H1 (cell line): ENCODE measurements at regions not wholly inside any gene's neighbourhood (a gene's known extent, or its start where the extent isn't known, plus 50 kb on each side); places are given as distances from the start of the nearest gene placed in this dataset.

Experiments
- SP2 ChIP-seq: IDR thresholded peaks from 2 replicates; pipeline ENCODE4 v1.6.1; 2012; ENCODE audit warnings: mild to moderate bottlenecking, low read length, inconsistent platforms
- TF ChIP-seq, protein P1 (sequence below): fragments of 300-600 bp; sonication (generic); IDR thresholded peaks from 2 replicates; pipeline ENCODE4 v1.7.1; 2012; ENCODE audit warnings: low read length, moderate library complexity, mild to moderate bottlenecking, inconsistent platforms; ENCODE audit not compliant: insufficient replicate concordance

DNA sequence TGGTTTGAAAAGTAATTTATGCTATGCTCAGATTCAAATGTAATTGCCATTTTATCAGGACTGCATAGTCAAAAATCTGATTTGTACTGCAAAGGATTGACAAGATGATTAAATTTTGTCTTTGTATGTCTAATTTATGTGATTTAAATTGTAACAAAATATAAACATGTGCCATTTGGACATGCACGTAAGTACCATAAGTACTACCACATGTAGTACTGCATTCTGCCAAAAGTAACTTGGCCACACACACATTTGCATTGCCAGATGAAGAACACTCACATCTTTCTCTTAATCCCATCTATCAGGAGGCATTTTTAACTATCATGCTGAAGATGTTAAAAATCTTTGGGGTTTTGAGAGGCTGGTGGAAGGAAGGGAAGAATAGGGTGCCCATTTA is 133.3 kb downstream of the KLF12 start (continued):
- TF ChIP-seq, protein P1, sequence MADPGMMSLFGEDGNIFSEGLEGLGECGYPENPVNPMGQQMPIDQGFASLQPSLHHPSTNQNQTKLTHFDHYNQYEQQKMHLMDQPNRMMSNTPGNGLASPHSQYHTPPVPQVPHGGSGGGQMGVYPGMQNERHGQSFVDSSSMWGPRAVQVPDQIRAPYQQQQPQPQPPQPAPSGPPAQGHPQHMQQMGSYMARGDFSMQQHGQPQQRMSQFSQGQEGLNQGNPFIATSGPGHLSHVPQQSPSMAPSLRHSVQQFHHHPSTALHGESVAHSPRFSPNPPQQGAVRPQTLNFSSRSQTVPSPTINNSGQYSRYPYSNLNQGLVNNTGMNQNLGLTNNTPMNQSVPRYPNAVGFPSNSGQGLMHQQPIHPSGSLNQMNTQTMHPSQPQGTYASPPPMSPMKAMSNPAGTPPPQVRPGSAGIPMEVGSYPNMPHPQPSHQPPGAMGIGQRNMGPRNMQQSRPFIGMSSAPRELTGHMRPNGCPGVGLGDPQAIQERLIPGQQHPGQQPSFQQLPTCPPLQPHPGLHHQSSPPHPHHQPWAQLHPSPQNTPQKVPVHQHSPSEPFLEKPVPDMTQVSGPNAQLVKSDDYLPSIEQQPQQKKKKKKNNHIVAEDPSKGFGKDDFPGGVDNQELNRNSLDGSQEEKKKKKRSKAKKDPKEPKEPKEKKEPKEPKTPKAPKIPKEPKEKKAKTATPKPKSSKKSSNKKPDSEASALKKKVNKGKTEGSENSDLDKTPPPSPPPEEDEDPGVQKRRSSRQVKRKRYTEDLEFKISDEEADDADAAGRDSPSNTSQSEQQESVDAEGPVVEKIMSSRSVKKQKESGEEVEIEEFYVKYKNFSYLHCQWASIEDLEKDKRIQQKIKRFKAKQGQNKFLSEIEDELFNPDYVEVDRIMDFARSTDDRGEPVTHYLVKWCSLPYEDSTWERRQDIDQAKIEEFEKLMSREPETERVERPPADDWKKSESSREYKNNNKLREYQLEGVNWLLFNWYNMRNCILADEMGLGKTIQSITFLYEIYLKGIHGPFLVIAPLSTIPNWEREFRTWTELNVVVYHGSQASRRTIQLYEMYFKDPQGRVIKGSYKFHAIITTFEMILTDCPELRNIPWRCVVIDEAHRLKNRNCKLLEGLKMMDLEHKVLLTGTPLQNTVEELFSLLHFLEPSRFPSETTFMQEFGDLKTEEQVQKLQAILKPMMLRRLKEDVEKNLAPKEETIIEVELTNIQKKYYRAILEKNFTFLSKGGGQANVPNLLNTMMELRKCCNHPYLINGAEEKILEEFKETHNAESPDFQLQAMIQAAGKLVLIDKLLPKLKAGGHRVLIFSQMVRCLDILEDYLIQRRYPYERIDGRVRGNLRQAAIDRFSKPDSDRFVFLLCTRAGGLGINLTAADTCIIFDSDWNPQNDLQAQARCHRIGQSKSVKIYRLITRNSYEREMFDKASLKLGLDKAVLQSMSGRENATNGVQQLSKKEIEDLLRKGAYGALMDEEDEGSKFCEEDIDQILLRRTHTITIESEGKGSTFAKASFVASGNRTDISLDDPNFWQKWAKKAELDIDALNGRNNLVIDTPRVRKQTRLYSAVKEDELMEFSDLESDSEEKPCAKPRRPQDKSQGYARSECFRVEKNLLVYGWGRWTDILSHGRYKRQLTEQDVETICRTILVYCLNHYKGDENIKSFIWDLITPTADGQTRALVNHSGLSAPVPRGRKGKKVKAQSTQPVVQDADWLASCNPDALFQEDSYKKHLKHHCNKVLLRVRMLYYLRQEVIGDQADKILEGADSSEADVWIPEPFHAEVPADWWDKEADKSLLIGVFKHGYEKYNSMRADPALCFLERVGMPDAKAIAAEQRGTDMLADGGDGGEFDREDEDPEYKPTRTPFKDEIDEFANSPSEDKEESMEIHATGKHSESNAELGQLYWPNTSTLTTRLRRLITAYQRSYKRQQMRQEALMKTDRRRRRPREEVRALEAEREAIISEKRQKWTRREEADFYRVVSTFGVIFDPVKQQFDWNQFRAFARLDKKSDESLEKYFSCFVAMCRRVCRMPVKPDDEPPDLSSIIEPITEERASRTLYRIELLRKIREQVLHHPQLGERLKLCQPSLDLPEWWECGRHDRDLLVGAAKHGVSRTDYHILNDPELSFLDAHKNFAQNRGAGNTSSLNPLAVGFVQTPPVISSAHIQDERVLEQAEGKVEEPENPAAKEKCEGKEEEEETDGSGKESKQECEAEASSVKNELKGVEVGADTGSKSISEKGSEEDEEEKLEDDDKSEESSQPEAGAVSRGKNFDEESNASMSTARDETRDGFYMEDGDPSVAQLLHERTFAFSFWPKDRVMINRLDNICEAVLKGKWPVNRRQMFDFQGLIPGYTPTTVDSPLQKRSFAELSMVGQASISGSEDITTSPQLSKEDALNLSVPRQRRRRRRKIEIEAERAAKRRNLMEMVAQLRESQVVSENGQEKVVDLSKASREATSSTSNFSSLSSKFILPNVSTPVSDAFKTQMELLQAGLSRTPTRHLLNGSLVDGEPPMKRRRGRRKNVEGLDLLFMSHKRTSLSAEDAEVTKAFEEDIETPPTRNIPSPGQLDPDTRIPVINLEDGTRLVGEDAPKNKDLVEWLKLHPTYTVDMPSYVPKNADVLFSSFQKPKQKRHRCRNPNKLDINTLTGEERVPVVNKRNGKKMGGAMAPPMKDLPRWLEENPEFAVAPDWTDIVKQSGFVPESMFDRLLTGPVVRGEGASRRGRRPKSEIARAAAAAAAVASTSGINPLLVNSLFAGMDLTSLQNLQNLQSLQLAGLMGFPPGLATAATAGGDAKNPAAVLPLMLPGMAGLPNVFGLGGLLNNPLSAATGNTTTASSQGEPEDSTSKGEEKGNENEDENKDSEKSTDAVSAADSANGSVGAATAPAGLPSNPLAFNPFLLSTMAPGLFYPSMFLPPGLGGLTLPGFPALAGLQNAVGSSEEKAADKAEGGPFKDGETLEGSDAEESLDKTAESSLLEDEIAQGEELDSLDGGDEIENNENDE = no peak
- no peak for TF ChIP-seq SP2
